ENCODE measurements at regions not wholly inside any gene's neighbourhood (a gene's known extent, or its start where the extent isn't known, plus 50 kb on each side); places are given as distances from the start of the nearest gene placed in this dataset.

DNA sequence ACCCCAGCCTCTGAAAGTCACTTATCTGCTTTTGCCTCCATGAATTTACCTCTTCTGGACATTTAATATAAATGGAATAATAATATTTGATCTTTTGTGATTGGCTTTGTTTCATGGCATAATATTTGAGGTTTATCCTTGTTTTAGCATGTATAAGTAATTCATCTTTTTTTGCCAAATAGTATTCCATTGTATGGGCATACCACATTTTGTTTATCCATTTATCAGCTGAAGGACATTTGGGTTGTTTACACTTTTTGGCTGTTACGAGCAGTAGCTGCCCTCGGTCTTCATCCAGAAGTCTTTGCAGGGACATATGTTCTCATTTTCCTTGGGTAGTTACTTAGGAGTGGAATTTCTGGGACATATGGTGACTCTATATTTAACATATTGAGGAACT is 53.0 kb upstream of the SMIM21 start:
- H3K27me3 ChIP-seq = no peaks in the 10 kb centered on the region
- H3K27ac ChIP-seq (replicated peaks in 1 of 4) = no peak overlapping the region
- 93% methylated on average over 2 of the region's 2 CpGs for WGBS
- no peak for DNase-seq (ENCODE audit: extremely low spot score)
- no peak overlapping the region for H3K4me3 ChIP-seq
- H3K9me3 ChIP-seq = peaks cover 0 to 8% (median 0%) of the 10 kb centered on the region in 4 donors
- intact Hi-C loops (cut with DNase I) = no loop called here
- TF ChIP-seq EP300 (IDR thresholded peaks at IDR 0.05) (no peak), POLR2A (IDR thresholded peaks at IDR 0.05; ENCODE audit: low read depth) (no peak), POLR2AphosphoS5 (IDR thresholded peaks at IDR 0.05) (no peak)
- TF ChIP-seq, protein P1, sequence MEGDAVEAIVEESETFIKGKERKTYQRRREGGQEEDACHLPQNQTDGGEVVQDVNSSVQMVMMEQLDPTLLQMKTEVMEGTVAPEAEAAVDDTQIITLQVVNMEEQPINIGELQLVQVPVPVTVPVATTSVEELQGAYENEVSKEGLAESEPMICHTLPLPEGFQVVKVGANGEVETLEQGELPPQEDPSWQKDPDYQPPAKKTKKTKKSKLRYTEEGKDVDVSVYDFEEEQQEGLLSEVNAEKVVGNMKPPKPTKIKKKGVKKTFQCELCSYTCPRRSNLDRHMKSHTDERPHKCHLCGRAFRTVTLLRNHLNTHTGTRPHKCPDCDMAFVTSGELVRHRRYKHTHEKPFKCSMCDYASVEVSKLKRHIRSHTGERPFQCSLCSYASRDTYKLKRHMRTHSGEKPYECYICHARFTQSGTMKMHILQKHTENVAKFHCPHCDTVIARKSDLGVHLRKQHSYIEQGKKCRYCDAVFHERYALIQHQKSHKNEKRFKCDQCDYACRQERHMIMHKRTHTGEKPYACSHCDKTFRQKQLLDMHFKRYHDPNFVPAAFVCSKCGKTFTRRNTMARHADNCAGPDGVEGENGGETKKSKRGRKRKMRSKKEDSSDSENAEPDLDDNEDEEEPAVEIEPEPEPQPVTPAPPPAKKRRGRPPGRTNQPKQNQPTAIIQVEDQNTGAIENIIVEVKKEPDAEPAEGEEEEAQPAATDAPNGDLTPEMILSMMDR (IDR thresholded peaks at IDR 0.05) = no peak
- peaks cover 0 to 3% (median 2%) of the 10 kb centered on the region in 4 donors for H3K4me1 ChIP-seq
- no peaks in the 10 kb centered on the region for H3K36me3 ChIP-seq

DNA sequence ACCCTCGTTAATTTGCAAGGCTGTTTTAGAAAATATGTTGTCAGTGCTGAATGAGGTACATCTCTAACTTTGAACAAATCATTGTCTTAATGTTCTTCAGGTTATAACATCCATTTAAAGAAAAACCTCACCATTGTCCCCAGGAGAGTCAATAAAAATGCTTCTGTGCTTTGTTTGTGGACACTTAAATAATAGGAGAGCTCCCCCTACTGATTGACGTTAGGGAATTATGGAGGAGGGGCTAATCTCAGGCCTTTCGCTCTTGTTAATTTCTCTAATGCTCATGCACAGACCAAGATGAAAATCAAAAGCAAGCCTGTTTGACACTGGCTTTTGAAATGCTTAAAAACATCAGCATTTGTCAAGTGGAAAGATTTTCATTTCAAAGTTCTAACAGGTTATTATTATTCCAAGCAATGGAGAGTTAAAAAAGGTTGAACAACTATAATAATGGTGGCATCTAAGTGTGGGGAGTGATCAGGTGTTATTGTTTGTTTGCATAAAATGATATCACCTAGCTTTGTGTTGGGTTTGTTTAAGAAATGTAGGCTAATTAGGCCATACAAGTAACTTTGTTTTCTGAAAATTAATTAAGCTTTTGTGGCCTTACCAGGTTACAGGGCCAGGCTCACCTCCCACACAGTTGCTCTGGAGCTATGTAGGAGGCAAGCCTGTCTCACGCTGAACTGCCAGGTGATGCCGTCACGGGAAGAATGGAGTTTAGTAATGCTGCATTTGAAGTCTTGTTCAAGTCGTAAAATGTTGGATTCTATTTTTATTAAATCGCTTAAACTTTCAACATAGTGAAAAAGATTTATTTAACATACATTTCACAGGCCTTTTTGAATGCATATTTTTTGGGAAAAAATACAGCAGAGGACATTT is 51.7 kb upstream of the SMIM21 start:
- Histone ChIP-seq H3K9me3 (peaks cover 0 to 8% (median 0%) of the 10 kb centered on the region in 4 donors), H3K27me3 (no peaks in the 10 kb centered on the region), H3K4me1 (peaks cover 0 to 10% (median 7%) of the 10 kb centered on the region in 4 donors), H3K27ac (replicated peaks in 1 of 4) (no peak overlapping the region), H3K4me3 (no peak overlapping the region), H3K36me3 (no peaks in the 10 kb centered on the region)
- intact Hi-C loops (cut with DNase I) = loop anchor here (5.0 to 10.0 kb wide), 3 partner anchors 274 to 827 kb away; partner anchors contain the start of gene PTGR3
- TF ChIP-seq, protein P1 (IDR thresholded peaks at IDR 0.05) = peak; percentile 53 to 64 (median 62)
- TF ChIP-seq POLR2AphosphoS5 (IDR thresholded peaks at IDR 0.05) = no peak
- no peak for DNase-seq (ENCODE audit: extremely low spot score)
- WGBS = 68% methylated on average over 8 of the region's 8 CpGs

GRCh38 chr18:75477900-75478299 is 50.4 kb upstream of the SMIM21 start:
- DNase-seq (ENCODE audit: extremely low spot score) = no peak
- Histone ChIP-seq H3K4me1 (peaks cover 0 to 10% (median 7%) of the 10 kb centered on the region in 4 donors), H3K36me3 (no peaks in the 10 kb centered on the region), H3K27ac (replicated peaks in 1 of 4) (no peak overlapping the region), H3K27me3 (no peaks in the 10 kb centered on the region), H3K9me3 (no peaks in the 10 kb centered on the region), H3K4me3 (no peak overlapping the region)
- 100% methylated on average over 1 of the region's 1 CpG for WGBS
- intact Hi-C loops (cut with DNase I) = loop anchor here (5.0 to 10.0 kb wide), 3 partner anchors 273 to 826 kb away; partner anchors contain the start of gene PTGR3
- TF ChIP-seq EP300 (IDR thresholded peaks at IDR 0.05) (no peak), POLR2AphosphoS5 (IDR thresholded peaks at IDR 0.05) (no peak), POLR2A (IDR thresholded peaks at IDR 0.05; ENCODE audit: low read depth) (no peak)
- TF ChIP-seq, protein P1 (IDR thresholded peaks at IDR 0.05) = no peak

Small RNAs in the stretch of these regions (small RNA-seq; reads per million reads assigned to genes)
- gene AC021506.2 = 0 reads per million in 3 donors
